Keratinocyte (primary cell): ENCODE measurements at regions not wholly inside any gene's neighbourhood (a gene's known extent, or its start where the extent isn't known, plus 50 kb on each side); places are given as distances from the start of the nearest gene placed in this dataset.

ENCODE experiments used
- DNase-seq: peaks from one replicate; pipeline ENCODE4 v3.0.0-alpha.2; 2011; ENCODE audit warnings: low read depth, missing footprints, low spot score
- FAIRE-seq: peaks from 2 replicates; lab custom pipeline; 2011; peaks lifted over from hg19 to GRCh38; lab: Jason Lieb, UNC
- H2AFZ ChIP-seq: 2 replicates; pipeline ENCODE4 v1.6.0; 2012; ENCODE audit warnings: low read length, control low read depth, inconsistent platforms; ENCODE audit not compliant: control insufficient read depth
- H3K27ac ChIP-seq: 2 replicates; pipeline ENCODE4 v1.5.1; 2011; ENCODE audit warnings: low read length; ENCODE audit not compliant: control insufficient read depth, insufficient read depth
- H3K27me3 ChIP-seq: 3 replicates; pipeline ENCODE4 v1.6.0; 2011; ENCODE audit warnings: low read length; ENCODE audit not compliant: control insufficient read depth, insufficient read depth; ENCODE audit errors: extremely low read depth
- H3K36me3 ChIP-seq, 2 experiments: 2 replicates in 1 of 2; 3 replicates in 1 of 2; pipeline ENCODE4 v1.5.1; 2011; ENCODE audit warnings: low read length in 2 of 2, mild to moderate bottlenecking in 1 of 2; ENCODE audit not compliant: control insufficient read depth in 2 of 2, insufficient read depth in 2 of 2; ENCODE audit errors: extremely low read depth in 1 of 2
- H3K4me1 ChIP-seq: 3 replicates; pipeline ENCODE4 v1.5.1; 2011; ENCODE audit warnings: low read length; ENCODE audit not compliant: control insufficient read depth, insufficient read depth; ENCODE audit errors: extremely low read depth
- H3K4me2 ChIP-seq: 3 replicates; pipeline ENCODE4 v1.6.0; 2011; ENCODE audit warnings: low read depth, low read length; ENCODE audit not compliant: control insufficient read depth, insufficient read depth; ENCODE audit errors: extremely low read depth
- H3K4me3 ChIP-seq, 3 experiments: fragments of 200-600 bp in 1 of 3; sonication (generic) in 1 of 3; 2 replicates in 2 of 3; 3 replicates in 1 of 3; pipeline ENCODE4 v1.5.1; 2011 to 2016; ENCODE audit warnings: low read length in 3 of 3, mild to moderate bottlenecking in 3 of 3, control low read depth in 2 of 3, inconsistent platforms in 1 of 3, low read depth in 1 of 3, mixed read lengths in 1 of 3, mixed run types in 1 of 3, moderate library complexity in 1 of 3; ENCODE audit not compliant: control insufficient read depth in 2 of 3, insufficient read depth in 2 of 3; ENCODE audit errors: extremely low read depth in 1 of 3
- H3K79me2 ChIP-seq: 2 replicates; pipeline ENCODE4 v1.6.0; 2012; ENCODE audit warnings: low read length; ENCODE audit not compliant: control insufficient read depth, insufficient read depth
- H3K9ac ChIP-seq: 3 replicates; pipeline ENCODE4 v1.6.0; 2011; ENCODE audit warnings: low read length; ENCODE audit not compliant: control insufficient read depth, insufficient read depth; ENCODE audit errors: extremely low read depth
- H3K9me1 ChIP-seq: 3 replicates; pipeline ENCODE4 v1.6.0; 2011; ENCODE audit warnings: low read length; ENCODE audit not compliant: control insufficient read depth, insufficient read depth; ENCODE audit errors: extremely low read depth
- H3K9me3 ChIP-seq: 2 replicates; pipeline ENCODE4 v1.5.1; 2012; ENCODE audit warnings: low read depth, low read length; ENCODE audit not compliant: control insufficient read depth
- H4K20me1 ChIP-seq: 3 replicates; pipeline ENCODE4 v1.6.0; 2011; ENCODE audit warnings: low read length; ENCODE audit not compliant: control insufficient read depth, insufficient read depth; ENCODE audit errors: extremely low read depth
- EZH2 ChIP-seq: IDR thresholded peaks from one replicate; pipeline ENCODE4 v1.6.1; 2012; ENCODE audit warnings: inconsistent platforms, mild to moderate bottlenecking, low read length, moderate library complexity
- dilution Hi-C: fragments of 300-500 bp; cut with MboI; formaldehyde crosslinking; loops from one replicate; pipeline ENCODE4 v1.7.0; 2020; ENCODE audit warnings: low sequenced_read_pairs; ENCODE audit not compliant: extremely low pct_ligation_motif_present
- TF ChIP-seq, protein P1 (sequence below), 3 experiments: IDR thresholded peaks in 1 of 3; conservative IDR thresholded peaks in 1 of 3; optimal IDR thresholded peaks in 1 of 3; 2 replicates in 2 of 3; 3 replicates in 1 of 3; pipeline versions ENCODE3 to v1.5.1; 2011; ENCODE audit warnings: low read length in 3 of 3, mild to moderate bottlenecking in 3 of 3, moderate library complexity in 2 of 3, control low read depth in 1 of 3, inconsistent platforms in 1 of 3; ENCODE audit not compliant: insufficient read depth in 2 of 3; ENCODE audit errors: extremely low read depth in 1 of 3

DNA sequence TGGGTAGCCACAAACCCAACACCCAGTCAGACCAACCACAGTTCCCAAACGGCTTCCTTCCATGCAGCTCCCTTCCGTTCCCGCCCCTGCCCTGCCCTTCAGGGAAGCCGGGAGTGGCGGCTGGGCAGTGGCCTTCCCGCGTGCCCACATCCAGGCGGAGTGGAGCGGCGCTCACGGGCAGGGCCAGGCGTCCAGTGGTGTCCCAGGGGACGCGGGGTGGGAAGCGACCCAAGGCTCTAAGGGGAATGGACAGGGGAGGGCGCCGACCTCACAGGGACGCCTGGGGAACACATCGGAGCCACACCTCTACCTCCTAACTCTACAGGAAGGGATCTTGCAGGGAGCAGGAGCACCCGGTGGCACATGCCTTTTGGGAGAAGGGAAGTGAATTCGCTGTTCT is 225.9 kb upstream of the MGAT5 start:
- Histone ChIP-seq H3K27ac (no peak overlapping the region), H2AFZ (peak overlapping the region; percentile 22), H3K9me1 (no peaks in the 10 kb centered on the region), H3K4me1 (no peaks in the 10 kb centered on the region), H3K9me3 (no peaks in the 10 kb centered on the region), H3K79me2 (no peaks in the 10 kb centered on the region), H3K4me3 (no peak overlapping the region), H3K9ac (no peak overlapping the region), H3K36me3 (no peaks in the 10 kb centered on the region), H4K20me1 (no peaks in the 10 kb centered on the region), H3K4me2 (peak overlapping the region; percentile 43), H3K27me3 (peaks cover 32% of the 10 kb centered on the region)
- no peak for FAIRE-seq
- dilution Hi-C loops: no loop called here
- no peak for DNase-seq
- TF ChIP-seq, protein P1, sequence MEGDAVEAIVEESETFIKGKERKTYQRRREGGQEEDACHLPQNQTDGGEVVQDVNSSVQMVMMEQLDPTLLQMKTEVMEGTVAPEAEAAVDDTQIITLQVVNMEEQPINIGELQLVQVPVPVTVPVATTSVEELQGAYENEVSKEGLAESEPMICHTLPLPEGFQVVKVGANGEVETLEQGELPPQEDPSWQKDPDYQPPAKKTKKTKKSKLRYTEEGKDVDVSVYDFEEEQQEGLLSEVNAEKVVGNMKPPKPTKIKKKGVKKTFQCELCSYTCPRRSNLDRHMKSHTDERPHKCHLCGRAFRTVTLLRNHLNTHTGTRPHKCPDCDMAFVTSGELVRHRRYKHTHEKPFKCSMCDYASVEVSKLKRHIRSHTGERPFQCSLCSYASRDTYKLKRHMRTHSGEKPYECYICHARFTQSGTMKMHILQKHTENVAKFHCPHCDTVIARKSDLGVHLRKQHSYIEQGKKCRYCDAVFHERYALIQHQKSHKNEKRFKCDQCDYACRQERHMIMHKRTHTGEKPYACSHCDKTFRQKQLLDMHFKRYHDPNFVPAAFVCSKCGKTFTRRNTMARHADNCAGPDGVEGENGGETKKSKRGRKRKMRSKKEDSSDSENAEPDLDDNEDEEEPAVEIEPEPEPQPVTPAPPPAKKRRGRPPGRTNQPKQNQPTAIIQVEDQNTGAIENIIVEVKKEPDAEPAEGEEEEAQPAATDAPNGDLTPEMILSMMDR (optimal IDR thresholded peaks at IDR 0.05 in 1 of 3, IDR thresholded peaks at IDR 0.05 in 1 of 3, conservative IDR thresholded peaks at IDR 0.05 in 1 of 3; ENCODE audit: extremely low read depth in 1 of 3, insufficient read depth in 2 of 3, low read length in 3 of 3): no peak
- no peak for TF ChIP-seq EZH2

DNA sequence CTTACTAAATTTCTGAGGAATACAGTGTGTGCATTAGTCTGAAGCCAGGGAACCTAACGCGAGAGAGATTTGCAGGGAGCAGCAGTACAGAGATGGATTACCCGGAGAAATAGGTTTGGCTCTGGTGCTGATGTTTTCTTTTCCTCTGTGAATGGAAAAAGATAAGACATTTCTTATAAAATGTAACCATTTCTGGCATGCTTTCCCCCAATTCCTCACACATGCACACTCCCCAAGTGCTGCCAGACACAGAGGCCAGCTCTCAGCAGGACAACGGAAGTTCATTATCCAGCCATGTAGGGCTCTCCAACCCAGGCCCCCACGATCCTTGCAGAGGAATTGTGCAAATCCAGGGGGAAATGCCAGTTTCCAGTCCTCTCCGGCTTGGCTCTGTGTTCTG is 224.5 kb upstream of the MGAT5 start:
- dilution Hi-C loops: no loop called here
- Histone ChIP-seq H3K9me1 (no peaks in the 10 kb centered on the region), H3K9ac (no peak overlapping the region), H3K4me1 (no peaks in the 10 kb centered on the region), H3K4me2 (no peak overlapping the region), H3K27ac (no peak overlapping the region), H2AFZ (no peak overlapping the region), H3K4me3 (no peak overlapping the region), H3K36me3 (no peaks in the 10 kb centered on the region), H3K27me3 (peaks cover 27% of the 10 kb centered on the region), H3K79me2 (no peaks in the 10 kb centered on the region), H4K20me1 (no peaks in the 10 kb centered on the region), H3K9me3 (no peaks in the 10 kb centered on the region)
- DNase-seq (no peak), FAIRE-seq (no peak)
- no peak for TF ChIP-seq EZH2
- TF ChIP-seq, protein P1 (optimal IDR thresholded peaks at IDR 0.05 in 1 of 3, IDR thresholded peaks at IDR 0.05 in 1 of 3, conservative IDR thresholded peaks at IDR 0.05 in 1 of 3; ENCODE audit: extremely low read depth in 1 of 3, insufficient read depth in 2 of 3, low read length in 3 of 3): no peak
